ENCODE measurements at regions not wholly inside any gene's neighbourhood (a gene's known extent, or its start where the extent isn't known, plus 50 kb on each side); places are given as distances from the start of the nearest gene placed in this dataset.

DNA sequence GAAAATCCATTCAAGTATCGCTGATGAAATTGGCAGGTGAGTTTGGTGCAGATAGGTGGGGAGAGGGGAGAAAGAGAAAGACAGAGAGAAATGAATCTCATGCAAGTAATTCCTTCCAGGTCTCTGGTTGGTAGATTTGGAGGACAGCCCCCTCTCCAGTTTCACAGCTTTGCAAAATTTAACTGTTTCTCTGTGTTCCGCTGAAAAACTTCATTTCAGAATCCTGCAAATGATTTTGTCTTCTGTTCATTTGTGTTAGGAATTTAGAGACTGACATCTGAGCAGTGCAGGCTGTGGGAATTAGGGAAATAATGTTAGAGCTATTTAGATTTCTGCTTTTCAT, 328.5 kb downstream of the FBXW7 start (continued):
- TF ChIP-seq, protein P1, sequence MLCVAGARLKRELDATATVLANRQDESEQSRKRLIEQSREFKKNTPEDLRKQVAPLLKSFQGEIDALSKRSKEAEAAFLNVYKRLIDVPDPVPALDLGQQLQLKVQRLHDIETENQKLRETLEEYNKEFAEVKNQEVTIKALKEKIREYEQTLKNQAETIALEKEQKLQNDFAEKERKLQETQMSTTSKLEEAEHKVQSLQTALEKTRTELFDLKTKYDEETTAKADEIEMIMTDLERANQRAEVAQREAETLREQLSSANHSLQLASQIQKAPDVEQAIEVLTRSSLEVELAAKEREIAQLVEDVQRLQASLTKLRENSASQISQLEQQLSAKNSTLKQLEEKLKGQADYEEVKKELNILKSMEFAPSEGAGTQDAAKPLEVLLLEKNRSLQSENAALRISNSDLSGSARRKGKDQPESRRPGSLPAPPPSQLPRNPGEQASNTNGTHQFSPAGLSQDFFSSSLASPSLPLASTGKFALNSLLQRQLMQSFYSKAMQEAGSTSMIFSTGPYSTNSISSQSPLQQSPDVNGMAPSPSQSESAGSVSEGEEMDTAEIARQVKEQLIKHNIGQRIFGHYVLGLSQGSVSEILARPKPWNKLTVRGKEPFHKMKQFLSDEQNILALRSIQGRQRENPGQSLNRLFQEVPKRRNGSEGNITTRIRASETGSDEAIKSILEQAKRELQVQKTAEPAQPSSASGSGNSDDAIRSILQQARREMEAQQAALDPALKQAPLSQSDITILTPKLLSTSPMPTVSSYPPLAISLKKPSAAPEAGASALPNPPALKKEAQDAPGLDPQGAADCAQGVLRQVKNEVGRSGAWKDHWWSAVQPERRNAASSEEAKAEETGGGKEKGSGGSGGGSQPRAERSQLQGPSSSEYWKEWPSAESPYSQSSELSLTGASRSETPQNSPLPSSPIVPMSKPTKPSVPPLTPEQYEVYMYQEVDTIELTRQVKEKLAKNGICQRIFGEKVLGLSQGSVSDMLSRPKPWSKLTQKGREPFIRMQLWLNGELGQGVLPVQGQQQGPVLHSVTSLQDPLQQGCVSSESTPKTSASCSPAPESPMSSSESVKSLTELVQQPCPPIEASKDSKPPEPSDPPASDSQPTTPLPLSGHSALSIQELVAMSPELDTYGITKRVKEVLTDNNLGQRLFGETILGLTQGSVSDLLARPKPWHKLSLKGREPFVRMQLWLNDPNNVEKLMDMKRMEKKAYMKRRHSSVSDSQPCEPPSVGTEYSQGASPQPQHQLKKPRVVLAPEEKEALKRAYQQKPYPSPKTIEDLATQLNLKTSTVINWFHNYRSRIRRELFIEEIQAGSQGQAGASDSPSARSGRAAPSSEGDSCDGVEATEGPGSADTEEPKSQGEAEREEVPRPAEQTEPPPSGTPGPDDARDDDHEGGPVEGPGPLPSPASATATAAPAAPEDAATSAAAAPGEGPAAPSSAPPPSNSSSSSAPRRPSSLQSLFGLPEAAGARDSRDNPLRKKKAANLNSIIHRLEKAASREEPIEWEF (IDR thresholded peaks at IDR 0.05; ENCODE audit: insufficient replicate concordance, low read depth, low read length): no peak
- no peak for TF ChIP-seq SUPT20H (IDR thresholded peaks at IDR 0.05; ENCODE audit: borderline replicate concordance, control insufficient read depth, low read depth, low read length)
- TF ChIP-seq REST (IDR thresholded peaks at IDR 0.05; ENCODE audit: low read depth, low read length): no peak

Data from GM12878 (cell line).